GM21717 (cell line): ENCODE measurements at regions not wholly inside any gene's neighbourhood (a gene's known extent, or its start where the extent isn't known, plus 50 kb on each side); places are given as distances from the start of the nearest gene placed in this dataset.
"Not testable (repeated sequence)": the region's sequence is repeated elsewhere in the genome, so short reads cannot be mapped to it uniquely, and the experiment has no call there.

ENCODE experiments used
- ATAC-seq: cut with Tn5 transposase; IDR thresholded peaks from one replicate; pipeline ENCODE4 v1.9.1; 2021; ENCODE audit warnings: mild to moderate bottlenecking, moderate library complexity; ENCODE audit not compliant: unreplicated experiment

GRCh38 chr5:102554082-102554481 lies 55.3 kb upstream of the SLCO6A1 start:
- ATAC-seq = no peak

- ATAC-seq = no peak
Measured at GRCh38 chr5:102554728-102555127, 55.9 kb upstream of the SLCO6A1 start.

GRCh38 chr5:102561894-102562760 lies 63.3 kb upstream of the SLCO6A1 start:
- peak; percentile 73 for ATAC-seq

GRCh38 chr5:102570747-102571146 lies 71.9 kb upstream of the SLCO6A1 start:
- no peak for ATAC-seq

GRCh38 chr5:102578362-102578761 lies 79.6 kb upstream of the SLCO6A1 start:
- no peak for ATAC-seq

GRCh38 chr5:102579379-102579778 lies 80.6 kb upstream of the SLCO6A1 start:
- ATAC-seq = no peak

- ATAC-seq = no peak
Measured at GRCh38 chr5:102581011-102581410, 82.2 kb upstream of the SLCO6A1 start.

GRCh38 chr5:102582696-102583095 lies 83.9 kb upstream of the SLCO6A1 start:
- no peak for ATAC-seq

- ATAC-seq = no peak
Measured at GRCh38 chr5:102583276-102584124, 84.7 kb upstream of the SLCO6A1 start.

GRCh38 chr5:102589661-102590060 lies 90.9 kb upstream of the SLCO6A1 start:
- no peak for ATAC-seq

GRCh38 chr5:102590467-102590866 lies 91.7 kb upstream of the SLCO6A1 start:
- ATAC-seq = no peak

- ATAC-seq = peak; percentile 90
Measured at GRCh38 chr5:102591650-102592049, 92.8 kb upstream of the SLCO6A1 start.

GRCh38 chr5:102592586-102592985 lies 93.8 kb upstream of the SLCO6A1 start:
- ATAC-seq = not testable (repeated sequence)

- ATAC-seq = no peak
Measured at GRCh38 chr5:102594192-102594591, 95.4 kb upstream of the SLCO6A1 start.

GRCh38 chr5:102595332-102595731 lies 96.5 kb upstream of the SLCO6A1 start:
- ATAC-seq = no peak

- peak; percentile 78 for ATAC-seq
Measured at GRCh38 chr5:102596113-102596512, 97.3 kb upstream of the SLCO6A1 start.

GRCh38 chr5:102596951-102597350 lies 98.2 kb upstream of the SLCO6A1 start:
- ATAC-seq = no peak

- no peak for ATAC-seq
Measured at GRCh38 chr5:102599289-102599688, 100.5 kb upstream of the SLCO6A1 start.

GRCh38 chr5:102600964-102601363 lies 102.2 kb upstream of the SLCO6A1 start:
- no peak for ATAC-seq

- ATAC-seq = no peak
Measured at GRCh38 chr5:102603670-102604069, 104.9 kb upstream of the SLCO6A1 start.

GRCh38 chr5:102608414-102608813 lies 109.6 kb upstream of the SLCO6A1 start:
- ATAC-seq = no peak

- ATAC-seq = no peak
Measured at GRCh38 chr5:102611312-102611711, 112.5 kb upstream of the SLCO6A1 start.
